ENCODE measurements at regions not wholly inside any gene's neighbourhood (a gene's known extent, or its start where the extent isn't known, plus 50 kb on each side); places are given as distances from the start of the nearest gene placed in this dataset.

DNA sequence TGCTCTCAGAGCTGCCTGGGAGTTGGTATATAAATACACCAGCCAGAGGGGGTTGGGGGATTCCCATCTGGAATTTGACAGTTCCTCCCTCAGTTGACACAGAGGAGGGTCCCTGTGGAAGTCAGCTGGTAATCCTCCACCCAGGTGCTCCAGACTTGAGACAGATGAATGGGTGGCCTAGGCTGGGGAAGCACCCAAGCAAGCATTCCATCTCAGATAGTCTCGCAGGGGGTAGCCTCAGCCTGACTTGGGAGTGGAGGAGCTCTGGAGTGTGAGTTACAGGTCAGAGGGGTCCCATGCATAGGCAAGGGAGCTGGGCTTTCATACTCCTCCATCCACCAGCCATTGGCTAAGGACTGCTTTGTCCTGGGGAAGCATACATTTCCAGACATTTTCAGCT is 229.3 kb upstream of the BCOR start (continued):
- TF ChIP-seq, protein P1, sequence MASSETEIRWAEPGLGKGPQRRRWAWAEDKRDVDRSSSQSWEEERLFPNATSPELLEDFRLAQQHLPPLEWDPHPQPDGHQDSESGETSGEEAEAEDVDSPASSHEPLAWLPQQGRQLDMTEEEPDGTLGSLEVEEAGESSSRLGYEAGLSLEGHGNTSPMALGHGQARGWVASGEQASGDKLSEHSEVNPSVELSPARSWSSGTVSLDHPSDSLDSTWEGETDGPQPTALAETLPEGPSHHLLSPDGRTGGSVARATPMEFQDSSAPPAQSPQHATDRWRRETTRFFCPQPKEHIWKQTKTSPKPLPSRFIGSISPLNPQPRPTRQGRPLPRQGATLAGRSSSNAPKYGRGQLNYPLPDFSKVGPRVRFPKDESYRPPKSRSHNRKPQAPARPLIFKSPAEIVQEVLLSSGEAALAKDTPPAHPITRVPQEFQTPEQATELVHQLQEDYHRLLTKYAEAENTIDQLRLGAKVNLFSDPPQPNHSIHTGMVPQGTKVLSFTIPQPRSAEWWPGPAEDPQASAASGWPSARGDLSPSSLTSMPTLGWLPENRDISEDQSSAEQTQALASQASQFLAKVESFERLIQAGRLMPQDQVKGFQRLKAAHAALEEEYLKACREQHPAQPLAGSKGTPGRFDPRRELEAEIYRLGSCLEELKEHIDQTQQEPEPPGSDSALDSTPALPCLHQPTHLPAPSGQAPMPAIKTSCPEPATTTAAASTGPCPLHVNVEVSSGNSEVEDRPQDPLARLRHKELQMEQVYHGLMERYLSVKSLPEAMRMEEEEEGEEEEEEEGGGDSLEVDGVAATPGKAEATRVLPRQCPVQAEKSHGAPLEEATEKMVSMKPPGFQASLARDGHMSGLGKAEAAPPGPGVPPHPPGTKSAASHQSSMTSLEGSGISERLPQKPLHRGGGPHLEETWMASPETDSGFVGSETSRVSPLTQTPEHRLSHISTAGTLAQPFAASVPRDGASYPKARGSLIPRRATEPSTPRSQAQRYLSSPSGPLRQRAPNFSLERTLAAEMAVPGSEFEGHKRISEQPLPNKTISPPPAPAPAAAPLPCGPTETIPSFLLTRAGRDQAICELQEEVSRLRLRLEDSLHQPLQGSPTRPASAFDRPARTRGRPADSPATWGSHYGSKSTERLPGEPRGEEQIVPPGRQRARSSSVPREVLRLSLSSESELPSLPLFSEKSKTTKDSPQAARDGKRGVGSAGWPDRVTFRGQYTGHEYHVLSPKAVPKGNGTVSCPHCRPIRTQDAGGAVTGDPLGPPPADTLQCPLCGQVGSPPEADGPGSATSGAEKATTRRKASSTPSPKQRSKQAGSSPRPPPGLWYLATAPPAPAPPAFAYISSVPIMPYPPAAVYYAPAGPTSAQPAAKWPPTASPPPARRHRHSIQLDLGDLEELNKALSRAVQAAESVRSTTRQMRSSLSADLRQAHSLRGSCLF (CRISPR knock-in tag; IDR thresholded peaks at IDR 0.05; ENCODE audit: borderline replicate concordance): no peak
- TF ChIP-seq NR2F6 (IDR thresholded peaks at IDR 0.05) (no peak), NR2F6 (CRISPR knock-in tag; IDR thresholded peaks at IDR 0.05) (no peak), ZNF672 (CRISPR knock-in tag; IDR thresholded peaks at IDR 0.05) (no peak)

DNA sequence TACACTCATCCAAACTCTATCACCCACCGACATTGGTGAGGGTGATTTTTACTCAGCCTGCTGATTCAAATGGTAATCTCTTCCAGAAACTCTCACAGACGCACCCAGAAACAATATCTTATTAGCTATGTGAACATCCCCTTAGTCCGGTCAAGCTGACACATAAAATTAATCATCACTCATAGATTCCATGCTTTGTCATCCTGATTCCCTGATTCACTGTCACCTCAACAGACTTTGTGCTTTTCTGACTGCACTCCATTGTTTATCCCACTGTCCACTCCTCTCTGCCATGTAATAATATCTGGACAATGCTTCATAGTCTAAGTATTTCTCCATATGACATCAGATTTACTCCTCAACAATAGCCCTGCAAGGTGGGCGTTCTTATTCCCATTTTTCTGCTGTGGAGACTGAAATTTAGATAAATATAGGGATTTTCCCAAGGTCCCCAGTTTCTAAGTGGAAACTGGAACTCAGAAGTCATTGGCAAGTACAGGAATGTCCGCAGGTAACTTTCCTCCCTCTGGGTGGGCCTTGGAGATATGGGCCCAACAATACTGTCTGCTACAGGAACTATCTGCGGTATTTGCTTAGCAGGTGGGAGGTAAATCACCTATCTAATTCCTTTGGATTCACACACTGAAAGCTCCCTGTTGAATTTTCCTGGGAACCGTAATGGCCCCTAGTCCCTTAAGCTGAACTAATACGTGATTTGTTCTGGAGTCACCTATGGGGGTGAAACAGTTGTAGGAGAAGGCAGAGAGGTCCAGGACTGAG is 228.6 kb upstream of the BCOR start:
- ATAC-seq (no peak), FAIRE-seq (no peak), DNase-seq (ENCODE audit: low spot score) (no peak)
- no peak overlapping the region for H3K4me3 ChIP-seq (replicated peaks in 1 of 3; ENCODE audit: insufficient read depth in 1 of 3, low read depth in 2 of 3, low read length in 3 of 3)
- H3K9ac ChIP-seq (ENCODE audit: insufficient read depth, low read depth, low read length): no peak overlapping the region
- in situ Hi-C loops (cut with HindIII; ENCODE audit: extremely low pct_ligation_motif_present, low pct_unique_long_range_greater_than_20kb): no loop called here
- WGBS (ENCODE audit: low lambda C conversion rate): 41% methylated on average over 6 of the region's 8 CpGs
- ChIA-PET POLR2A (no interaction called here), CTCF (ENCODE audit: low intra/inter-chr PET ratio, low total read pairs) (no interaction called here)
- H3K27me3 ChIP-seq (ENCODE audit: control insufficient read depth in 1 of 2, insufficient read depth in 2 of 2, low read length in 2 of 2): no peaks in the 10 kb centered on the region
- intact Hi-C loops (cut with micrococcal nuclease; ENCODE audit: unreplicated experiment): no loop called here
- no peaks in the 10 kb centered on the region for H3K79me2 ChIP-seq (ENCODE audit: insufficient read depth, low read length)
- no peaks in the 10 kb centered on the region for H4K20me1 ChIP-seq (ENCODE audit: insufficient read depth, low read length)
- H3K4me1 ChIP-seq (ENCODE audit: insufficient read depth, low read length): no peaks in the 10 kb centered on the region
- BruUV-seq (replicated peaks): no TSS peak
- H3K36me3 ChIP-seq (replicated peaks in 1 of 2; ENCODE audit: control insufficient read depth in 1 of 2, insufficient read depth in 2 of 2, low read length in 2 of 2): no peaks in the 10 kb centered on the region
- H3K9me3 ChIP-seq (ENCODE audit: low read length): no peaks in the 10 kb centered on the region
- no peak overlapping the region for H2AFZ ChIP-seq (ENCODE audit: low read length)
- no peak overlapping the region for H3K4me2 ChIP-seq (ENCODE audit: low read depth, low read length)
- no peak overlapping the region for H3K27ac ChIP-seq (ENCODE audit: extremely low read length, insufficient read depth, low read length)
- TF ChIP-seq ZSCAN22 (CRISPR knock-in tag; IDR thresholded peaks at IDR 0.05) (no peak), SIN3A (IDR thresholded peaks at IDR 0.05; ENCODE audit: borderline replicate concordance, low read depth, low read length) (no peak), NFYB (CRISPR knock-in tag; IDR thresholded peaks at IDR 0.05) (no peak), PHF20 (CRISPR knock-in tag; IDR thresholded peaks at IDR 0.05) (no peak), JARID2 (CRISPR knock-in tag; IDR thresholded peaks at IDR 0.05; ENCODE audit: insufficient replicate concordance) (no peak), GZF1 (CRISPR knock-in tag; IDR thresholded peaks at IDR 0.05) (no peak), ZNF891 (CRISPR knock-in tag; IDR thresholded peaks at IDR 0.05) (no peak), RXRA (CRISPR knock-in tag; IDR thresholded peaks at IDR 0.05) (no peak), SP1 (IDR thresholded peaks at IDR 0.05) (no peak), SP1 (CRISPR knock-in tag; IDR thresholded peaks at IDR 0.05) (no peak), ZNF564 (CRISPR knock-in tag; IDR thresholded peaks at IDR 0.05) (no peak), RFXAP (CRISPR knock-in tag; IDR thresholded peaks at IDR 0.05; ENCODE audit: borderline replicate concordance) (no peak), IRX3 (CRISPR knock-in tag; IDR thresholded peaks at IDR 0.05; ENCODE audit: borderline replicate concordance, low read depth) (no peak), HOXD1 (CRISPR knock-in tag; IDR thresholded peaks at IDR 0.05) (no peak)
- TF ChIP-seq, protein P2, sequence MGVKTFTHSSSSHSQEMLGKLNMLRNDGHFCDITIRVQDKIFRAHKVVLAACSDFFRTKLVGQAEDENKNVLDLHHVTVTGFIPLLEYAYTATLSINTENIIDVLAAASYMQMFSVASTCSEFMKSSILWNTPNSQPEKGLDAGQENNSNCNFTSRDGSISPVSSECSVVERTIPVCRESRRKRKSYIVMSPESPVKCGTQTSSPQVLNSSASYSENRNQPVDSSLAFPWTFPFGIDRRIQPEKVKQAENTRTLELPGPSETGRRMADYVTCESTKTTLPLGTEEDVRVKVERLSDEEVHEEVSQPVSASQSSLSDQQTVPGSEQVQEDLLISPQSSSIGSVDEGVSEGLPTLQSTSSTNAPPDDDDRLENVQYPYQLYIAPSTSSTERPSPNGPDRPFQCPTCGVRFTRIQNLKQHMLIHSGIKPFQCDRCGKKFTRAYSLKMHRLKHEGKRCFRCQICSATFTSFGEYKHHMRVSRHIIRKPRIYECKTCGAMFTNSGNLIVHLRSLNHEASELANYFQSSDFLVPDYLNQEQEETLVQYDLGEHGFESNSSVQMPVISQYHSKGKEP (CRISPR knock-in tag; IDR thresholded peaks at IDR 0.05): no peak

All from HepG2 (cell line).